SU-DHL-6 (cell line): ENCODE measurements at regions not wholly inside any gene's neighbourhood (a gene's known extent, or its start where the extent isn't known, plus 50 kb on each side); places are given as distances from the start of the nearest gene placed in this dataset.

Experiments used
- H2AFZ ChIP-seq: fragments of 200-600 bp; sonication (generic); 2 replicates; pipeline ENCODE4 v1.6.1; 2014; ENCODE audit warnings: low read depth, mild to moderate bottlenecking, moderate library complexity, mixed read lengths, antibody characterized with exemption, low read length; ENCODE audit not compliant: severe bottlenecking
- H3F3A ChIP-seq: fragments of 200-600 bp; shearing (Covaris generic); 2 replicates; pipeline ENCODE4 v1.6.0; 2016; ENCODE audit warnings: antibody characterized with exemption, mild to moderate bottlenecking; ENCODE audit not compliant: insufficient read depth
- H3K27ac ChIP-seq: fragments of 200-600 bp; sonication (generic); 2 replicates; pipeline ENCODE4 v1.5.1; 2016; ENCODE audit warnings: low read depth, mild to moderate bottlenecking, low read length, moderate library complexity, mixed read lengths
- H3K27me3 ChIP-seq: fragments of 200-600 bp; sonication (generic), shearing (Covaris generic); 2 replicates; pipeline ENCODE4 v1.6.0; 2014; ENCODE audit warnings: mild to moderate bottlenecking, low read length
- H3K36me3 ChIP-seq: fragments of 200-600 bp; sonication (generic); 2 replicates; pipeline ENCODE4 v1.6.1; 2014; ENCODE audit warnings: mild to moderate bottlenecking, low read length, mixed read lengths
- H3K4me2 ChIP-seq: fragments of 300-600, 200-600 bp; shearing (Covaris generic), sonication (generic); 2 replicates; pipeline ENCODE4 v1.6.0; 2014; ENCODE audit warnings: low read length, low read depth, mild to moderate bottlenecking; ENCODE audit not compliant: poor library complexity, severe bottlenecking
- H3K4me3 ChIP-seq: fragments of 200-600 bp; sonication (generic); 2 replicates; pipeline ENCODE4 v1.5.1; 2014; ENCODE audit warnings: antibody characterized with exemption, low read length, mild to moderate bottlenecking, mixed read lengths; ENCODE audit not compliant: insufficient read depth, poor library complexity, severe bottlenecking
- H3K79me2 ChIP-seq: fragments of 200-600 bp; sonication (generic); 2 replicates; pipeline ENCODE4 v1.6.1; 2014; ENCODE audit warnings: mild to moderate bottlenecking, low read length, moderate library complexity; ENCODE audit not compliant: insufficient read depth
- H3K9ac ChIP-seq: fragments of 200-600 bp; sonication (generic); 2 replicates; pipeline ENCODE4 v1.7.0; 2014; ENCODE audit warnings: mild to moderate bottlenecking, low read length
- H3K9me2 ChIP-seq: fragments of 200-600 bp; sonication (generic); replicated peaks from 2 replicates; pipeline ENCODE4 v1.6.1; 2014; ENCODE audit warnings: low read length; ENCODE audit not compliant: insufficient read depth
- H3K9me3 ChIP-seq: fragments of 200-600 bp; sonication (generic); 2 replicates; pipeline ENCODE4 v1.6.1; 2014; ENCODE audit warnings: low read length, mixed read lengths; ENCODE audit not compliant: insufficient read depth
- H4K20me1 ChIP-seq: fragments of 200-600 bp; sonication (generic); 2 replicates; pipeline ENCODE4 v1.6.1; 2014; ENCODE audit warnings: low read depth, mild to moderate bottlenecking, antibody characterized with exemption, low read length, moderate library complexity, mixed read lengths
- EZH2phosphoT487 ChIP-seq: fragments of 200-600 bp; sonication (generic), shearing (Covaris generic); conservative IDR thresholded peaks from 2 replicates; pipeline ENCODE4 v1.6.1; 2018; ENCODE audit warnings: mild to moderate bottlenecking, antibody characterized with exemption, low read length, moderate library complexity, mixed read lengths
- TF ChIP-seq, protein P1 (sequence below): fragments of 200-600 bp; sonication (generic); IDR thresholded peaks from one replicate; pipeline ENCODE4 v1.5.1; 2017; ENCODE audit warnings: antibody characterized with exemption, mild to moderate bottlenecking, low read length, moderate library complexity; ENCODE audit not compliant: insufficient read depth, poor library complexity, severe bottlenecking

DNA sequence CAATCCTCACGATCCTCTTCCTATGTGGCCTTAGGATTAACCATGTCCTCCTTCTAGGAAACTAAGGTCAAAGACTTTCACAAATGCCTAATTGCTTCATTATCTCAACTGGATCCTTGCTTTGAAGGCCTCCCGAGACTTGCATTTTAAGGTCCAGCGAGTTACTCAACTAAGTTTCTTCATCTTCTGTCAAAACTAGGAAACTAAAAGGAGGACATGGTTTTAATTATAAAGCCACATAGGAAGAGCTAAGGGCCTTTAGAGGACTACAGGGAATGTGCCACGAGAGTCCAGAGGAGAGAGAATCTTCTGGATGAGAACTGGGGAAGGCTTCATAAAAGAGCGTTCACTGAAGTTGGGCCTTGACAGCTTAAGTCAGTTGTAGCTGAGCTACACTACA lies 87.8 kb upstream of the LPP start:
- Histone ChIP-seq H3K9me3 (no peaks in the 10 kb centered on the region), H3K4me2 (no peak overlapping the region), H3K36me3 (no peaks in the 10 kb centered on the region), H4K20me1 (no peaks in the 10 kb centered on the region), H3K79me2 (no peaks in the 10 kb centered on the region), H3F3A (no peaks in the 10 kb centered on the region), H3K4me3 (no peak overlapping the region), H3K9ac (no peak overlapping the region), H2AFZ (no peak overlapping the region), H3K27ac (no peak overlapping the region), H3K9me2 (no peaks in the 10 kb centered on the region), H3K27me3 (no peaks in the 10 kb centered on the region)
- TF ChIP-seq EZH2phosphoT487 = no peak

DNA sequence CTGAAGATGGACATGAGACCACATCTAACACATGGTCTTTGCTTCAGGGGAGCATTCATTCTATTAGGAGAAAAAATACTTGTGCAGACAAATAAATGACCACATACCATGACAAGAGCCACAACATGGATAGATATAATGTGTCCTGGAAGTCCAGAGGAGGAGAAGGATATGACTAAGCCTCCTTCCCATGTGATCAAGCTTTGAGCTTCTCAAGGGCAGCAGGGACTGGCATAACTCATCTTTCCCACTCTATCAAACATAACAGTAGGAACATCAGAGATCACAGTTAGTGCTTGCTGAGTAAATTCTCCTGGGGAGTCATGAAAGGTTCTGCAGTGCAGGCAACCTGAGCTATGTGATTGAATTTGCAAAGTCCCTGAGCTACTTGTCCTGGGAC lies 86.0 kb upstream of the LPP start:
- H3K36me3 ChIP-seq = no peaks in the 10 kb centered on the region
- H3K27me3 ChIP-seq = no peaks in the 10 kb centered on the region
- TF ChIP-seq, protein P1, sequence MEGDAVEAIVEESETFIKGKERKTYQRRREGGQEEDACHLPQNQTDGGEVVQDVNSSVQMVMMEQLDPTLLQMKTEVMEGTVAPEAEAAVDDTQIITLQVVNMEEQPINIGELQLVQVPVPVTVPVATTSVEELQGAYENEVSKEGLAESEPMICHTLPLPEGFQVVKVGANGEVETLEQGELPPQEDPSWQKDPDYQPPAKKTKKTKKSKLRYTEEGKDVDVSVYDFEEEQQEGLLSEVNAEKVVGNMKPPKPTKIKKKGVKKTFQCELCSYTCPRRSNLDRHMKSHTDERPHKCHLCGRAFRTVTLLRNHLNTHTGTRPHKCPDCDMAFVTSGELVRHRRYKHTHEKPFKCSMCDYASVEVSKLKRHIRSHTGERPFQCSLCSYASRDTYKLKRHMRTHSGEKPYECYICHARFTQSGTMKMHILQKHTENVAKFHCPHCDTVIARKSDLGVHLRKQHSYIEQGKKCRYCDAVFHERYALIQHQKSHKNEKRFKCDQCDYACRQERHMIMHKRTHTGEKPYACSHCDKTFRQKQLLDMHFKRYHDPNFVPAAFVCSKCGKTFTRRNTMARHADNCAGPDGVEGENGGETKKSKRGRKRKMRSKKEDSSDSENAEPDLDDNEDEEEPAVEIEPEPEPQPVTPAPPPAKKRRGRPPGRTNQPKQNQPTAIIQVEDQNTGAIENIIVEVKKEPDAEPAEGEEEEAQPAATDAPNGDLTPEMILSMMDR = no peak
- no peak for TF ChIP-seq EZH2phosphoT487
- no peak overlapping the region for H3K9ac ChIP-seq
- H3K27ac ChIP-seq = no peak overlapping the region
- H3K9me3 ChIP-seq = no peaks in the 10 kb centered on the region
- no peak overlapping the region for H3K4me3 ChIP-seq
- no peaks in the 10 kb centered on the region for H4K20me1 ChIP-seq
- H3F3A ChIP-seq = no peaks in the 10 kb centered on the region; the same call in 1 of the 2 replicates
- H3K79me2 ChIP-seq = no peaks in the 10 kb centered on the region
- H3K9me2 ChIP-seq = no peaks in the 10 kb centered on the region
- H2AFZ ChIP-seq = no peak overlapping the region
- no peak overlapping the region for H3K4me2 ChIP-seq

DNA sequence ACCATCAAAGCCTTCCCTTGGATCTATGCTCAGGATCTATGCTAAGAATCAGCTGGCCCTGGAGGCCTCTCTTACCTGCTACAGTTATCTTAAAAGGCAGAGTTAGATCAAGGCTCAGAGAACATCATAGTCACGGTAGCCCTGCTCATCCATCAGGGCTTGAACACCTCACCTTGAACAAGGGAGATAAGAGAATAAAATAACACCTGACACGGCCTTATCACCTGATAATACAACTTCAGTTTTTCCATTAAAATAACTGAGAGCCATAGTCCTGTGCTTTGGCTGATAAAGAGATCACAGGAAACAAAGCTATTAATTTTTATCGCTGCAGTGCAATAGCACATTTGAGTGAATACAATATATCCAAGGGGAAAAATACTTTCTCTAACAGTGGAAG lies 85.6 kb upstream of the LPP start:
- Histone ChIP-seq H3K27ac (no peak overlapping the region), H3K9me2 (no peaks in the 10 kb centered on the region)

DNA sequence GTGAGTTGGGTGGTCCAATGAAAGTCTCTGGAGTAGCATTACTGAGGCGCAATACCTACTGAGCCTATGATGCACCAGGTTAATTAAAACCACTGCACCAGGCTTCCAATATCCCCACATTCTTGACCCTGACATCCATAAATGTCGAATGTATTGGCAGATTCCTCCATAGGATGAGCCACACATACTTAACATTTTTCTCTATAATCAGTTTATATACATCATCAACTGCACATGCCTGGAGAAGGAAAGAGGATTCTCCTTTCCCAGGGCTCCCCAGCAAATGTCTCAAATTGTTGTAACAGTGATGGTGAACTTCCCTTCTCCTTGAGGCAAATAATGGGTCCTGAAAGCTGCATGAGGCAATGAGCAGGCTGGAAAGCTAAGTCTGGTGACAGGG lies 82.3 kb upstream of the LPP start:
- Histone ChIP-seq H3K79me2 (no peaks in the 10 kb centered on the region), H3K9me3 (no peaks in the 10 kb centered on the region), H3K36me3 (no peaks in the 10 kb centered on the region), H4K20me1 (no peaks in the 10 kb centered on the region), H2AFZ (no peak overlapping the region), H3K4me3 (no peak overlapping the region), H3F3A (no peaks in the 10 kb centered on the region; the same call in 1 of the 2 replicates), H3K27me3 (no peaks in the 10 kb centered on the region), H3K9ac (no peak overlapping the region), H3K9me2 (no peaks in the 10 kb centered on the region), H3K27ac (no peak overlapping the region), H3K4me2 (no peak overlapping the region)
- TF ChIP-seq, protein P1 = no peak
- TF ChIP-seq EZH2phosphoT487 = no peak

More for the DNA sequence above, 85.6 kb upstream of the LPP start:
- no peaks in the 10 kb centered on the region for H3K79me2 ChIP-seq
- no peaks in the 10 kb centered on the region for H3K27me3 ChIP-seq
- TF ChIP-seq EZH2phosphoT487 = no peak
- TF ChIP-seq, protein P1 = no peak
- no peaks in the 10 kb centered on the region for H4K20me1 ChIP-seq
- no peaks in the 10 kb centered on the region; the same call in 1 of the 2 replicates for H3F3A ChIP-seq
- no peak overlapping the region for H3K4me2 ChIP-seq
- no peak overlapping the region for H3K4me3 ChIP-seq
- H2AFZ ChIP-seq = no peak overlapping the region
- H3K36me3 ChIP-seq = no peaks in the 10 kb centered on the region
- H3K9ac ChIP-seq = no peak overlapping the region
- H3K9me3 ChIP-seq = no peaks in the 10 kb centered on the region
